SK-N-SH (cell line): ENCODE measurements at regions not wholly inside any gene's neighbourhood (a gene's known extent, or its start where the extent isn't known, plus 50 kb on each side); places are given as distances from the start of the nearest gene placed in this dataset.

Experiments used
- CTCF ChIP-seq: fragments of 200-600 bp; sonication (generic); IDR thresholded peaks from 2 replicates; pipeline ENCODE4 v1.6.1; 2017; ENCODE audit warnings: antibody characterized with exemption, mild to moderate bottlenecking, moderate library complexity
- EP300 ChIP-seq, 2 experiments: IDR thresholded peaks; 2 replicates each; pipeline versions ENCODE4 v1.4.0 to v1.6.1; 2012; ENCODE audit warnings: borderline replicate concordance in 1 of 2, low read depth in 1 of 2, low read length in 1 of 2
- EZH2phosphoT487 ChIP-seq: fragments of 200-600 bp; sonication (generic); IDR thresholded peaks from 2 replicates; pipeline ENCODE4 v1.6.1; 2017; ENCODE audit warnings: low read depth, mixed run types, mild to moderate bottlenecking, antibody characterized with exemption, moderate library complexity, borderline replicate concordance
- GATA2 ChIP-seq: sonication (generic); formaldehyde crosslinking; IDR thresholded peaks from 2 replicates; pipeline ENCODE4 v1.5.0; 2020; ENCODE audit warnings: mild to moderate bottlenecking, missing genetic modification reagents
- MAX ChIP-seq: IDR thresholded peaks from 2 replicates; pipeline ENCODE4 v1.4.0; 2012; ENCODE audit warnings: low read depth
- POLR2AphosphoS5 ChIP-seq: IDR thresholded peaks from 2 replicates; pipeline ENCODE4 v1.6.1; 2012; ENCODE audit warnings: low read depth, low read length
- RAD21 ChIP-seq: IDR thresholded peaks from 2 replicates; pipeline ENCODE4 v1.6.1; 2012; ENCODE audit warnings: mild to moderate bottlenecking, low read length
- RFX5 ChIP-seq: IDR thresholded peaks from 2 replicates; pipeline ENCODE4 v1.6.1; 2012; ENCODE audit warnings: mild to moderate bottlenecking, improper control_type of control experiment, low read length
- TAF1 ChIP-seq: IDR thresholded peaks from 2 replicates; pipeline ENCODE4 v1.6.1; 2012; ENCODE audit warnings: low read depth, mild to moderate bottlenecking, low read length, moderate library complexity, borderline replicate concordance
- USF2 ChIP-seq: fragments of 150-350 bp; IDR thresholded peaks from 2 replicates; pipeline ENCODE4 v1.6.1; 2017; ENCODE audit warnings: antibody characterized with exemption, low read length, low read depth, borderline replicate concordance
- TF ChIP-seq, protein P1 (sequence below): fragments of 150-350 bp; IDR thresholded peaks from 2 replicates; pipeline ENCODE4 v1.6.1; 2016; ENCODE audit warnings: mild to moderate bottlenecking, low read depth, low read length

GRCh38 chr9:119523508-119523907 is 154.3 kb upstream of the BRINP1 start:
- TF ChIP-seq RFX5 = no peak
- no peak for TF ChIP-seq CTCF
- no peak for TF ChIP-seq TAF1
- TF ChIP-seq USF2 = no peak
- TF ChIP-seq POLR2AphosphoS5 = no peak
- TF ChIP-seq MAX = no peak
- TF ChIP-seq, protein P1, sequence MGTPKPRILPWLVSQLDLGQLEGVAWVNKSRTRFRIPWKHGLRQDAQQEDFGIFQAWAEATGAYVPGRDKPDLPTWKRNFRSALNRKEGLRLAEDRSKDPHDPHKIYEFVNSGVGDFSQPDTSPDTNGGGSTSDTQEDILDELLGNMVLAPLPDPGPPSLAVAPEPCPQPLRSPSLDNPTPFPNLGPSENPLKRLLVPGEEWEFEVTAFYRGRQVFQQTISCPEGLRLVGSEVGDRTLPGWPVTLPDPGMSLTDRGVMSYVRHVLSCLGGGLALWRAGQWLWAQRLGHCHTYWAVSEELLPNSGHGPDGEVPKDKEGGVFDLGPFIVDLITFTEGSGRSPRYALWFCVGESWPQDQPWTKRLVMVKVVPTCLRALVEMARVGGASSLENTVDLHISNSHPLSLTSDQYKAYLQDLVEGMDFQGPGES = no peak
- TF ChIP-seq EP300 (IDR thresholded peaks at IDR 0.05; ENCODE audit: borderline replicate concordance in 1 of 2, low read depth in 1 of 2, low read length in 1 of 2) = no peak
- TF ChIP-seq RAD21 = no peak
- TF ChIP-seq EZH2phosphoT487 = no peak
- TF ChIP-seq GATA2 (CRISPR knock-in tag) = no peak
